Ishikawa (cell line): ENCODE measurements at regions not wholly inside any gene's neighbourhood (a gene's known extent, or its start where the extent isn't known, plus 50 kb on each side); places are given as distances from the start of the nearest gene placed in this dataset.

Experiments
- CEBPB ChIP-seq: IDR thresholded peaks from 2 replicates; pipeline ENCODE4 v1.6.1; 2012
- CREB1 ChIP-seq: IDR thresholded peaks from 2 replicates; pipeline ENCODE4 v1.6.1; 2012; ENCODE audit warnings: low read depth
- EGR1 ChIP-seq: IDR thresholded peaks from 2 replicates; pipeline ENCODE4 v1.6.1; 2012
- EP300 ChIP-seq: IDR thresholded peaks from 2 replicates; pipeline ENCODE4 v1.6.1; 2012; ENCODE audit warnings: borderline replicate concordance
- FOXM1 ChIP-seq: IDR thresholded peaks from 2 replicates; pipeline ENCODE4 v1.6.1; 2012; ENCODE audit warnings: low read depth, borderline replicate concordance
- NFIC ChIP-seq: IDR thresholded peaks from 2 replicates; pipeline ENCODE4 v1.6.1; 2012
- RAD21 ChIP-seq: IDR thresholded peaks from 2 replicates; pipeline ENCODE4 v1.6.1; 2012; ENCODE audit warnings: low read depth
- TAF1 ChIP-seq: IDR thresholded peaks from 2 replicates; pipeline ENCODE4 v1.6.1; 2012; ENCODE audit warnings: low read depth, mild to moderate bottlenecking
- TCF12 ChIP-seq: IDR thresholded peaks from 2 replicates; pipeline ENCODE4 v1.6.1; 2012; ENCODE audit warnings: low read depth
- TEAD4 ChIP-seq: IDR thresholded peaks from 2 replicates; pipeline ENCODE4 v1.6.1; 2012
- USF1 ChIP-seq: IDR thresholded peaks from 2 replicates; pipeline ENCODE4 v1.6.1; 2012
- YY1 ChIP-seq: IDR thresholded peaks from 2 replicates; pipeline ENCODE4 v1.6.1; 2012; ENCODE audit warnings: low read depth
- ZBTB7A ChIP-seq: IDR thresholded peaks from 2 replicates; pipeline ENCODE4 v1.6.1; 2012; ENCODE audit warnings: low read depth
- TF ChIP-seq, protein P1 (sequence below): IDR thresholded peaks from 2 replicates; pipeline ENCODE4 v1.6.1; 2012
- TF ChIP-seq, protein P2 (sequence below): IDR thresholded peaks from 2 replicates; pipeline ENCODE4 v1.6.1; 2012; ENCODE audit warnings: low read depth, mild to moderate bottlenecking

DNA sequence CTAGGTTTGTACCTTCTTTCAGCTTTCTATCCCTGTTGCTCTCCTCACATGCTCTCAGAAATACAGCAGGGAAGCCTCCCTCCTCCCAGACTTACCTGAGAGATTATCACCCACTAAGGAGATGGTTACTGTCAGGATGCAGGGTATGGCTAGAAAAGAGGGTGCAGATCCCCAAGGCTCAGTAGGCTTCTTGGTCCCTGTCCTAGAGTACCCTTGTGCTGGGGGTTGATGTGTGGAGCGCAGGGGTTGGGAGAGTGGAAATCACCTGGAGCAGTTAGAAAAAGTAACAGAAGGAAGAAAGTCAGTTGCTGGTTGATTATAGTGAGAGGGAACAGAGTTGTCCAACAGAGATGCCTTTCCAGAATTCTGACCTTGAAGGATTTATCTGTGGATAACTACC, 80.2 kb downstream of the CNGA2 start:
- TF ChIP-seq, protein P1, sequence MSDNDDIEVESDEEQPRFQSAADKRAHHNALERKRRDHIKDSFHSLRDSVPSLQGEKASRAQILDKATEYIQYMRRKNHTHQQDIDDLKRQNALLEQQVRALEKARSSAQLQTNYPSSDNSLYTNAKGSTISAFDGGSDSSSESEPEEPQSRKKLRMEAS: no peak
- no peak for TF ChIP-seq TEAD4
- no peak for TF ChIP-seq EGR1
- no peak for TF ChIP-seq YY1
- no peak for TF ChIP-seq FOXM1
- TF ChIP-seq RAD21: no peak
- no peak for TF ChIP-seq TAF1
- TF ChIP-seq, protein P2, sequence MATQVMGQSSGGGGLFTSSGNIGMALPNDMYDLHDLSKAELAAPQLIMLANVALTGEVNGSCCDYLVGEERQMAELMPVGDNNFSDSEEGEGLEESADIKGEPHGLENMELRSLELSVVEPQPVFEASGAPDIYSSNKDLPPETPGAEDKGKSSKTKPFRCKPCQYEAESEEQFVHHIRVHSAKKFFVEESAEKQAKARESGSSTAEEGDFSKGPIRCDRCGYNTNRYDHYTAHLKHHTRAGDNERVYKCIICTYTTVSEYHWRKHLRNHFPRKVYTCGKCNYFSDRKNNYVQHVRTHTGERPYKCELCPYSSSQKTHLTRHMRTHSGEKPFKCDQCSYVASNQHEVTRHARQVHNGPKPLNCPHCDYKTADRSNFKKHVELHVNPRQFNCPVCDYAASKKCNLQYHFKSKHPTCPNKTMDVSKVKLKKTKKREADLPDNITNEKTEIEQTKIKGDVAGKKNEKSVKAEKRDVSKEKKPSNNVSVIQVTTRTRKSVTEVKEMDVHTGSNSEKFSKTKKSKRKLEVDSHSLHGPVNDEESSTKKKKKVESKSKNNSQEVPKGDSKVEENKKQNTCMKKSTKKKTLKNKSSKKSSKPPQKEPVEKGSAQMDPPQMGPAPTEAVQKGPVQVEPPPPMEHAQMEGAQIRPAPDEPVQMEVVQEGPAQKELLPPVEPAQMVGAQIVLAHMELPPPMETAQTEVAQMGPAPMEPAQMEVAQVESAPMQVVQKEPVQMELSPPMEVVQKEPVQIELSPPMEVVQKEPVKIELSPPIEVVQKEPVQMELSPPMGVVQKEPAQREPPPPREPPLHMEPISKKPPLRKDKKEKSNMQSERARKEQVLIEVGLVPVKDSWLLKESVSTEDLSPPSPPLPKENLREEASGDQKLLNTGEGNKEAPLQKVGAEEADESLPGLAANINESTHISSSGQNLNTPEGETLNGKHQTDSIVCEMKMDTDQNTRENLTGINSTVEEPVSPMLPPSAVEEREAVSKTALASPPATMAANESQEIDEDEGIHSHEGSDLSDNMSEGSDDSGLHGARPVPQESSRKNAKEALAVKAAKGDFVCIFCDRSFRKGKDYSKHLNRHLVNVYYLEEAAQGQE: no peak
- TF ChIP-seq NFIC: no peak
- no peak for TF ChIP-seq CEBPB
- TF ChIP-seq USF1: no peak
- TF ChIP-seq TCF12: no peak
- TF ChIP-seq EP300: no peak
- TF ChIP-seq CREB1: no peak
- no peak for TF ChIP-seq ZBTB7A

DNA sequence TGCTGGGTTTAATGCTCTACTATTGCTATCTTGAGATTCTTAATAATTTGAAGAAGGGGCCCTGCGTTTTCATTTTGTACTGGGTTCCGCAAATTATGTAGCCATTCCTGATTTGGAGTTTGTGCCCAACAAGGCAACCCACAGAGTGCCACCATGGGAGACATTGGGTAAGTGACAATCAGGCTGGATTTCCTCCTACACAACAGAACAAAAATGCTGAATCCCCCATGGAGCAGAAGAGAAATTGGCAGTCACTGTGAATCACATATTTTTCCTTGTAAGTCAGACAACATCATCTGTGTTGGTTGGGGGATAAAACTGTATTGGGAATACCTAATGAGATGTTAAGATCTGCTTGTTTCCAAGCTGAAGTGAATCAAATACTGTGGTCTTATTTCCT, 80.9 kb downstream of the CNGA2 start:
- TF ChIP-seq, protein P1: no peak
- TF ChIP-seq EP300 (no peak), RAD21 (no peak), YY1 (no peak), NFIC (no peak), CEBPB (no peak), FOXM1 (no peak), TCF12 (no peak), CREB1 (no peak), USF1 (no peak), ZBTB7A (no peak), EGR1 (no peak), TAF1 (no peak)
- TF ChIP-seq, protein P2: no peak

GRCh38 chrX:151816934-151817333, 82.4 kb downstream of the CNGA2 start:
- TF ChIP-seq CREB1: no peak

DNA sequence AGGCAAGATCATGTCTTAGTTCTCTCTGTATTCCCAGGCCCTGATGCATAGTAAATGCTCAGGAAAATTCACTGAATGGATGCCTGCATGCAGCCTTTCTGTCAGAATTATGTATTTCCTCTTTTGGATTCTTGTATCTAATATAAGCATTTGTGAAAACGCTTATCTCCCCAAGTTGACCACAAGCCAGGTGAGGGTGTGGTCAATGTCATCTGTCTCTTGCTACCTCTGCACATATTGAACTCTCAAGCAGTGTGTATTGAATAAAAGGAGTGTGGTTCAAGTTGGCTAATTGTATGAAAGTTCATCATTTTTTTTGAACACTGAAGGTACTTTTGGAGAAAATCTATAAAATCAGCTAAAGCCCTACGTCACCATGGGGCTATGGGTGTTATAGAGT, 84.3 kb downstream of the CNGA2 start:
- no peak for TF ChIP-seq TEAD4
- no peak for TF ChIP-seq USF1
- no peak for TF ChIP-seq YY1
- TF ChIP-seq TCF12: no peak
- TF ChIP-seq TAF1: no peak
- TF ChIP-seq, protein P1: no peak
- no peak for TF ChIP-seq ZBTB7A
- TF ChIP-seq CEBPB: no peak
- TF ChIP-seq EP300: no peak
- TF ChIP-seq EGR1: no peak
- no peak for TF ChIP-seq NFIC
- TF ChIP-seq CREB1: no peak
- TF ChIP-seq, protein P2: no peak
- no peak for TF ChIP-seq RAD21
- TF ChIP-seq FOXM1: no peak
